ENCODE measurements at regions not wholly inside any gene's neighbourhood (a gene's known extent, or its start where the extent isn't known, plus 50 kb on each side); places are given as distances from the start of the nearest gene placed in this dataset.

- TF ChIP-seq CTCF (IDR thresholded peaks at IDR 0.05; ENCODE audit: extremely low read depth, low read depth, low read length), result no peak
- no peak for DNase-seq (ENCODE audit: insufficient read length, low spot score, missing footprints)
- no peaks in the 10 kb centered on the region for H3K27me3 ChIP-seq (ENCODE audit: insufficient read depth, low read length)
Measured at GRCh38 chr3:168288511-168289401, 193.0 kb upstream of the GOLIM4 start.

GRCh38 chr3:168285506-168285905 lies 189.8 kb upstream of the GOLIM4 start:
- H3K4me2 ChIP-seq (ENCODE audit: insufficient read depth, low read length), result no peak overlapping the region
- H3K27me3 ChIP-seq (ENCODE audit: insufficient read depth, low read length), result no peaks in the 10 kb centered on the region
- no peaks in the 10 kb centered on the region for H3K9me3 ChIP-seq (ENCODE audit: low read depth, low read length)
- H3K79me2 ChIP-seq (ENCODE audit: insufficient read depth, low read length), result no peaks in the 10 kb centered on the region
- no peaks in the 10 kb centered on the region for H4K20me1 ChIP-seq (ENCODE audit: insufficient read depth, low read length)
- no peak overlapping the region for H2AFZ ChIP-seq (ENCODE audit: low read length)
- H3K36me3 ChIP-seq (ENCODE audit: insufficient read depth, low read length), result no peaks in the 10 kb centered on the region
- H3K4me1 ChIP-seq (ENCODE audit: insufficient read depth, low read length), result no peaks in the 10 kb centered on the region
- DNase-seq (ENCODE audit: insufficient read length, low spot score, missing footprints), result no peak
- no peak overlapping the region for H3K4me3 ChIP-seq (ENCODE audit: insufficient read depth, low read length)
- H3K27ac ChIP-seq (ENCODE audit: low read depth, low read length), result no peak overlapping the region
- TF ChIP-seq CTCF (IDR thresholded peaks at IDR 0.05; ENCODE audit: extremely low read depth, low read depth, low read length), result no peak

More at GRCh38 chr3:168288511-168289401, 193.0 kb upstream of the GOLIM4 start:
- H3K4me1 ChIP-seq (ENCODE audit: insufficient read depth, low read length), result no peaks in the 10 kb centered on the region
- H3K4me3 ChIP-seq (ENCODE audit: insufficient read depth, low read length), result no peak overlapping the region
- H3K36me3 ChIP-seq (ENCODE audit: insufficient read depth, low read length), result no peaks in the 10 kb centered on the region
- H3K4me2 ChIP-seq (ENCODE audit: insufficient read depth, low read length), result no peak overlapping the region
- H4K20me1 ChIP-seq (ENCODE audit: insufficient read depth, low read length), result no peaks in the 10 kb centered on the region
- no peak overlapping the region for H2AFZ ChIP-seq (ENCODE audit: low read length)
- H3K27ac ChIP-seq (ENCODE audit: low read depth, low read length), result no peak overlapping the region
- H3K9me3 ChIP-seq (ENCODE audit: low read depth, low read length), result no peaks in the 10 kb centered on the region
- H3K79me2 ChIP-seq (ENCODE audit: insufficient read depth, low read length), result no peaks in the 10 kb centered on the region

GRCh38 chr3:168284728-168285127 lies 189.0 kb upstream of the GOLIM4 start:
- H3K79me2 ChIP-seq (ENCODE audit: insufficient read depth, low read length), result no peaks in the 10 kb centered on the region
- no peaks in the 10 kb centered on the region for H3K36me3 ChIP-seq (ENCODE audit: insufficient read depth, low read length)
- DNase-seq (ENCODE audit: insufficient read length, low spot score, missing footprints), result no peak
- no peaks in the 10 kb centered on the region for H4K20me1 ChIP-seq (ENCODE audit: insufficient read depth, low read length)
- H3K4me2 ChIP-seq (ENCODE audit: insufficient read depth, low read length), result no peak overlapping the region
- H2AFZ ChIP-seq (ENCODE audit: low read length), result no peak overlapping the region
- no peaks in the 10 kb centered on the region for H3K4me1 ChIP-seq (ENCODE audit: insufficient read depth, low read length)
- no peaks in the 10 kb centered on the region for H3K9me3 ChIP-seq (ENCODE audit: low read depth, low read length)
- no peak overlapping the region for H3K27ac ChIP-seq (ENCODE audit: low read depth, low read length)
- H3K4me3 ChIP-seq (ENCODE audit: insufficient read depth, low read length), result no peak overlapping the region
- TF ChIP-seq CTCF (IDR thresholded peaks at IDR 0.05; ENCODE audit: extremely low read depth, low read depth, low read length), result no peak
- H3K27me3 ChIP-seq (ENCODE audit: insufficient read depth, low read length), result no peaks in the 10 kb centered on the region

DNA sequence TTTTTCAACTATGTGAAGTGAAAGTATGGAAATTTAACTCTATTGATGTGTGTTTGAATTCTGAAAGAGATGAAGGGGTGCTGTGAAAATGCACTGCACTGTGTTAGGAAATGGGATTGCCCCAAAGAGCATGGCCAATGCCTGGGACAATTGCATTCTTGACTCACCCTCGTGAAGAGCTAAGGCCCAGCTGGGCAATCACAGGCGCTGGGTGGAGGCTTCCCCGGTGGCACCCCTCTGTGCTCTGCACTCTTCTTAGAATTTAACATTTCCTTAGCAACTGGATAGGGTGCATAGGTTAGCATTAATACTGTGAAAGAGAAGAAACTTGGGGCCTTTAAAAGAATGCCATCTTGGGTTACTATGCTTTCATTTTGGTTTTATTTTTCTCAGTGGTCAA lies 179.9 kb upstream of the GOLIM4 start:
- Histone ChIP-seq H2AFZ (ENCODE audit: low read length) (no peak overlapping the region), H3K79me2 (ENCODE audit: insufficient read depth, low read length) (no peaks in the 10 kb centered on the region), H3K4me2 (ENCODE audit: insufficient read depth, low read length) (no peak overlapping the region), H3K36me3 (ENCODE audit: insufficient read depth, low read length) (no peaks in the 10 kb centered on the region), H3K4me1 (ENCODE audit: insufficient read depth, low read length) (no peaks in the 10 kb centered on the region), H4K20me1 (ENCODE audit: insufficient read depth, low read length) (no peaks in the 10 kb centered on the region), H3K4me3 (ENCODE audit: insufficient read depth, low read length) (no peak overlapping the region), H3K27me3 (ENCODE audit: insufficient read depth, low read length) (no peaks in the 10 kb centered on the region), H3K27ac (ENCODE audit: low read depth, low read length) (no peak overlapping the region), H3K9me3 (ENCODE audit: low read depth, low read length) (no peaks in the 10 kb centered on the region)
- no peak for TF ChIP-seq CTCF (IDR thresholded peaks at IDR 0.05; ENCODE audit: extremely low read depth, low read depth, low read length)
- DNase-seq (ENCODE audit: insufficient read length, low spot score, missing footprints), result no peak
